ENCODE measurements at regions not wholly inside any gene's neighbourhood (a gene's known extent, or its start where the extent isn't known, plus 50 kb on each side); places are given as distances from the start of the nearest gene placed in this dataset.

GRCh38 chr2:103875531-103875930 is 978.4 kb upstream of the POU3F3 start:
- TF ChIP-seq EZH2 (IDR thresholded peaks at IDR 0.05; ENCODE audit: low read depth, unreplicated experiment) (no peak), REST (IDR thresholded peaks at IDR 0.05; ENCODE audit: unreplicated experiment) (no peak), STAT1 (IDR thresholded peaks at IDR 0.05; ENCODE audit: unreplicated experiment) (no peak), POLR2AphosphoS5 (IDR thresholded peaks at IDR 0.05; ENCODE audit: low read depth) (no peak), CREB1 (CRISPR knock-in tag; IDR thresholded peaks at IDR 0.05; ENCODE audit: low read depth) (no peak), JUNB (IDR thresholded peaks at IDR 0.05; ENCODE audit: unreplicated experiment) (no peak), EZH2phosphoT487 (IDR thresholded peaks at IDR 0.05; ENCODE audit: unreplicated experiment) (no peak), ETS1 (IDR thresholded peaks at IDR 0.05) (no peak), ZNF114 (CRISPR knock-in tag; IDR thresholded peaks at IDR 0.05) (no peak)
- TF ChIP-seq, protein P1, sequence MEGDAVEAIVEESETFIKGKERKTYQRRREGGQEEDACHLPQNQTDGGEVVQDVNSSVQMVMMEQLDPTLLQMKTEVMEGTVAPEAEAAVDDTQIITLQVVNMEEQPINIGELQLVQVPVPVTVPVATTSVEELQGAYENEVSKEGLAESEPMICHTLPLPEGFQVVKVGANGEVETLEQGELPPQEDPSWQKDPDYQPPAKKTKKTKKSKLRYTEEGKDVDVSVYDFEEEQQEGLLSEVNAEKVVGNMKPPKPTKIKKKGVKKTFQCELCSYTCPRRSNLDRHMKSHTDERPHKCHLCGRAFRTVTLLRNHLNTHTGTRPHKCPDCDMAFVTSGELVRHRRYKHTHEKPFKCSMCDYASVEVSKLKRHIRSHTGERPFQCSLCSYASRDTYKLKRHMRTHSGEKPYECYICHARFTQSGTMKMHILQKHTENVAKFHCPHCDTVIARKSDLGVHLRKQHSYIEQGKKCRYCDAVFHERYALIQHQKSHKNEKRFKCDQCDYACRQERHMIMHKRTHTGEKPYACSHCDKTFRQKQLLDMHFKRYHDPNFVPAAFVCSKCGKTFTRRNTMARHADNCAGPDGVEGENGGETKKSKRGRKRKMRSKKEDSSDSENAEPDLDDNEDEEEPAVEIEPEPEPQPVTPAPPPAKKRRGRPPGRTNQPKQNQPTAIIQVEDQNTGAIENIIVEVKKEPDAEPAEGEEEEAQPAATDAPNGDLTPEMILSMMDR (conservative IDR thresholded peaks at IDR 0.05; ENCODE audit: low read depth in 2 of 2), result no peak
